Activated CD4-positive, alpha-beta T cell treated with anti-CD3 and anti-CD28 coated beads, Interleukin-2, Interleukin-4, amounts not matched to agents 100 ng/mL and 50 ng/mL, durations not matched to agents 16 hours and 8 hours (primary cell): ENCODE measurements at regions not wholly inside any gene's neighbourhood (a gene's known extent, or its start where the extent isn't known, plus 50 kb on each side); places are given as distances from the start of the nearest gene placed in this dataset.

ENCODE experiments used
- DNase-seq: peaks from one replicate; pipeline ENCODE4 v3.0.0-alpha.2; 2020; ENCODE audit warnings: low spot score

GRCh38 chr22:48139776-48140175, 1377.3 kb downstream of the TBC1D22A start:
- DNase-seq = no peak

- DNase-seq = no peak
These were observed 1376.4 kb downstream of the TBC1D22A start for GRCh38 chr22:48138855-48139254.

GRCh38 chr22:48138427-48138826, 1376.0 kb downstream of the TBC1D22A start:
- DNase-seq = no peak

- no peak for DNase-seq
These were observed 1375.2 kb downstream of the TBC1D22A start for GRCh38 chr22:48137640-48138039.

- no peak for DNase-seq
These were observed 1373.1 kb downstream of the TBC1D22A start for GRCh38 chr22:48135592-48135991.

- no peak for DNase-seq
These were observed 1363.0 kb downstream of the TBC1D22A start for GRCh38 chr22:48125416-48125815.

GRCh38 chr22:48121984-48122383, 1359.5 kb downstream of the TBC1D22A start:
- no peak for DNase-seq

GRCh38 chr22:48118654-48119053, 1356.2 kb downstream of the TBC1D22A start:
- no peak for DNase-seq

GRCh38 chr22:48116871-48117270, 1354.4 kb downstream of the TBC1D22A start:
- DNase-seq = no peak

GRCh38 chr22:48112687-48113521, 1350.5 kb downstream of the TBC1D22A start:
- peak; percentile 23 for DNase-seq

- DNase-seq = no peak
These were observed 1344.3 kb downstream of the TBC1D22A start for GRCh38 chr22:48106715-48107259.

GRCh38 chr22:48106215-48106614, 1343.8 kb downstream of the TBC1D22A start:
- DNase-seq = no peak

GRCh38 chr22:48105259-48105658, 1342.8 kb downstream of the TBC1D22A start:
- DNase-seq = no peak

GRCh38 chr22:48104766-48105165, 1342.3 kb downstream of the TBC1D22A start:
- no peak for DNase-seq

GRCh38 chr22:48104102-48104738, 1341.8 kb downstream of the TBC1D22A start:
- DNase-seq = no peak

GRCh38 chr22:48103126-48103875, 1340.9 kb downstream of the TBC1D22A start:
- DNase-seq = no peak

- no peak for DNase-seq
These were observed 1340.1 kb downstream of the TBC1D22A start for GRCh38 chr22:48102581-48102980.

GRCh38 chr22:48101704-48102103, 1339.3 kb downstream of the TBC1D22A start:
- DNase-seq = no peak

GRCh38 chr22:48100685-48101417, 1338.4 kb downstream of the TBC1D22A start:
- no peak for DNase-seq

GRCh38 chr22:48099671-48100070, 1337.2 kb downstream of the TBC1D22A start:
- no peak for DNase-seq

- no peak for DNase-seq
These were observed 1336.8 kb downstream of the TBC1D22A start for GRCh38 chr22:48099251-48099650.

- no peak for DNase-seq
These were observed 1336.4 kb downstream of the TBC1D22A start for GRCh38 chr22:48098921-48099245.
